HepG2 (cell line): ENCODE measurements at regions not wholly inside any gene's neighbourhood (a gene's known extent, or its start where the extent isn't known, plus 50 kb on each side); places are given as distances from the start of the nearest gene placed in this dataset.

Experiments used
- HNF1A ChIP-seq, 2 experiments: sonication (generic) in 1 of 2; formaldehyde crosslinking in 1 of 2; IDR thresholded peaks; 2 replicates each; pipeline versions ENCODE4 v1.4.0 to v1.6.1; 2016 to 2020; ENCODE audit warnings: borderline replicate concordance in 1 of 2, low read depth in 1 of 2, mild to moderate bottlenecking in 1 of 2, missing genetic modification reagents in 1 of 2
- KLF12 ChIP-seq: sonication (generic); formaldehyde crosslinking; IDR thresholded peaks from 2 replicates; pipeline ENCODE4 v1.4.0; 2020; ENCODE audit warnings: missing genetic modification reagents, borderline replicate concordance
- MLX ChIP-seq: IDR thresholded peaks from 2 replicates; pipeline ENCODE4 v1.6.1; 2016
- SIN3A ChIP-seq: IDR thresholded peaks from 2 replicates; pipeline ENCODE4 v1.6.1; 2011; ENCODE audit warnings: low read depth, mild to moderate bottlenecking, control low read depth, low read length, borderline replicate concordance
- UBTF ChIP-seq: sonication (generic); formaldehyde crosslinking; IDR thresholded peaks from 2 replicates; pipeline ENCODE4 v1.4.0; 2020; ENCODE audit warnings: mild to moderate bottlenecking, missing genetic modification reagents

- TF ChIP-seq MLX (CRISPR knock-in tag) (peak; percentile 80; the same call in 1 of the 2 replicates), UBTF (CRISPR knock-in tag) (0 out of 2 replicates have a peak, but pooled peaks have one; percentile 19), SIN3A (0 out of 2 replicates have a peak, but pooled peaks have one; percentile 39), KLF12 (CRISPR knock-in tag) (0 out of 2 replicates have a peak, but pooled peaks have one; percentile 48), HNF1A (IDR thresholded peaks at IDR 0.05; ENCODE audit: low read depth) (peak; percentile 55; the same call in 1 of the 2 replicates), HNF1A (CRISPR knock-in tag; IDR thresholded peaks at IDR 0.05; ENCODE audit: borderline replicate concordance) (peak; percentile 74; the same call in 1 of the 2 replicates)
Observed at GRCh38 chr3:72579581-72580245, 268.5 kb downstream of the SHQ1 start (continued).
